Hippocampal formation (tissue), 2 donors: ENCODE measurements at regions not wholly inside any gene's neighbourhood (a gene's known extent, or its start where the extent isn't known, plus 50 kb on each side); places are given as distances from the start of the nearest gene placed in this dataset.
"Not testable (repeated sequence)": the region's sequence is repeated elsewhere in the genome, so short reads cannot be mapped to it uniquely, and the experiment has no call there.

Experiments used
- DNase-seq, 2 donors: peaks; one replicate each; lab custom pipeline; 2025; lab: John Stamatoyannopoulos, UW

DNA sequence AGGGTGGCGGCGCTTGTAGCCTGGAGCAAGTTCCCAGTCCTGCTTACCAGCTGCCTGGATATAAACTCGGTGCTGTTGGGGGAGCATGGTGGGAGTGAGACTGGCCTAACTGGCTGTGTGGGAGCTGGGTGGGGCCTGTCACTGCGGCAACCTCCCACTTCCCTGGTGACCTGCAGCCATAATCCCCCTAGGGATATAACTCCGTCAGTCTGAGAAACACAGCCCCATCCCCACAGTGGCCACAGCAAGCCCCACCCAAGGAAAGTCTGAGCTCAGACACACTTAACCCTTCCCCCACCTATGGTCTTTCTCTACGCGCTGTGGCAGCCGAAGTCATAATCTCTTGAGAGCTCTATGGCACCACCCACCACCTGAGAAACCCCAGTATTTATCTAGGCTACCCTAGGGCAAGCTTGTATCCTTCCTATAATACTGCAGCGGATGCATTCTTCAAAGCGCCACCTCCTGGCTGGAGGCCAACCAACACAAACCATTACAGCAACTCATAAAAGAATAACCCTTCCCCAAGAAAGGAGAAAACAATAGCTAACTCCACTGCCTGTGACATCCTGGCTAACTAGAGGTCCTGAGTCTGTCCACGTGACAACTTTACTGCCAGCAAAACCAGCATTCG, 57.4 kb downstream of the ZNF648 start:
- no peak for DNase-seq

DNA sequence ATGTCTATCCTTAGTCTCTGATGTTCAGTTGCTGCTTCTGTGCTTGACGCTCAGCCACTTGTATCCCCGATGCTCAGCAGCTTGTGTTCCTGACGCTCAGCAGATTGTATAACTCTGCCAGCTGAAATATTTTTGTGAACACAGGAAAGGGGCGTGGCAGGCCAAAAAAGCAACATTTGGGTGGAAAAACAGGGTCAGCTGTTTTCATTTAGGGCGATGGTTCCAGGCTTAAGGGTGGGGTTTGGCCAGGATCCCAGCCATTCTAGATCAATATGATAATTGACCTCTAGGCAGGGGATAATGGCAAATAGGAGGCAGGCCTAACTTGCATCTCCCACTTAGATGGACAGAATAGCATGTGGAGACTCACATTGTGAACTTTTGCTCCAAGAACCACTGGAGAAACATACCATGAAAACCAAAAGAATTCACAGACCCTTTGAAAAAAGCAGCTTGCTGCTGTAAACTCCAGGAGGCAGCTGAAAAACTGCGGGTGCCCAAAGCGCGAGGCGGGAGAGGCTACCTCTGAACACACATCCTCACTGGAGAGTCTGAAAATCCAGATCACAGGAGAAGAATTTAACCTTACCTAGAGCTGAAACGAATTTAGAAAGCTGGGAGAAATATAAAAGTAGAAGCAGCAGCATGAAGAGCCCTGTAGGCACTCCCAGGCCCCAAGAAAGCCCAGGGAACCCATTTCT, 58.3 kb downstream of the ZNF648 start:
- peak in 1 of 2 donors; percentile 17 for DNase-seq

DNA sequence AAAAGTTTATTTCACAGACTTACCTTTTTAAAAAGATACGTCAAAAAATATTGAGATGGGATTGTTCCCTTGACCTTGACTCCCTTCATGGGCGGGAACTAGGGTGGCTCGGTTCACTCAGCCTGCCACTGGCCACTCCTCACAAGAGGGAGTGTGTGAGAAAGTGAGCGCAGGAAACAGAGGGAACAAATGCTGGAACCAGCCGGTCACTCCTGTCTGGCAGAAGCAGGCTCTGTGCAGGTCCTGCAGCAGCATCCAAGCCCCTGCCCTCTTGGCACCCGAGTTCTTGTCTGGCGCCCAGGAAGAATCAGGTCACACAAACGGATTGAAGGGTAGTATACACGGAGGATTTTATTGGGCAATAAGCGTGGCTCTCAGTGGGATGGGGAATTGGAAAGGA, 58.9 kb downstream of the ZNF648 start:
- DNase-seq = no peak

DNA sequence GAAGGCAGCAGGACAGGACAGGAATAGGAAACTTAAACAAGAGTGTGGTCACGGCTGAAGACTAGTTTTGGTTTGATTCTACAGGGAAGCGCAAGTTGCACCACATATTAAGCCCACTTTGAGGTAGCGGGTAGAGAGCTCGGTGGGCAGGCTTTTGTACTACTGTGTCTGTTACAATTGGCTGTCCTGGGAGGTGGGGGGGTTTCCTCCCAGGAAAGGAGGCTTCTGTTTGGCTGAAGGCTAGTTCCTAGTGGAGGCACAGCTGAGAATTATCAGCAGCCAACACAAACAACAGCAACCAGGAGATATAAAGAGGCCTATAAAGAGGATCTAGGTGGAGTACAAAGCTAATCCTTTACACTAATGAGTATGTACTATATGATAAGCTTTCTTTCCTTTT, 62.7 kb downstream of the ZNF648 start:
- DNase-seq = no peak

DNA sequence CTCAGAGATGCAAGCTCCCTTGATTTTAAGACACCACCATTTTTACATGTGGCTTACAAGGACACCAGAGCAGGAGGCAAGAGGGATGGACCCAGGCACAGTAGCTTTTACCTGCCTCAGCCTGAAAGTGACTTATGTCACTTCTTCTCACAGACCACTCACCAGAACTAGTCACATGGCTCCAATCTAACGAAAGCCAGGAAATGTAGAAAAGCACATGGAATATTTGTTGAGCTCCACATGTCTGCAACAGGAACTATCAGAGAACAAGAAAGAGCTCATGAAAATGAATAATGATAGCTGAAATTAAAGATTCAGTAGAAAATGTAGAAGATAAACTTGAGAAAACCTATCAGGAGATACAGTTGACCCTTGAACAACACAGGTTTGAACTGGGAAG, 69.4 kb downstream of the ZNF648 start:
- no peak for DNase-seq

DNA sequence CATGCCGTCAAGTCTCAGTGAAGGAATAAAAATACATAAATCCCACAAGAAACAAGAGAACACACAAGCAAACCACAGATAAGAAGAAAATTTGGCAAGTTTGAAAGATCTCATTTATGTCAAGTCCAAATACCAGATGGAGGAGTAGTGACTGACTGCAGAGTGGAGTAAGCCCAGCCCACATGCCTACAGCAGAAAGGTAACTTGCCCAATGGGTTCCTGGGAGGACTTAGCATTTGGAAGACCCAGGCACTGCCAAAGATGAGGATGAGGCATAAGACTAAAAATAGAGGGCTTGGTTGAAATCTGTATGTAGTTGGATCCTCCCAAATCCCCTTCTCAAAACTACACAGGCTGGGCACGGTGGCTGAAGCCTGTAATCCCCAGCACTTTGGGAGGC, 70.8 kb downstream of the ZNF648 start:
- DNase-seq = no peak

DNA sequence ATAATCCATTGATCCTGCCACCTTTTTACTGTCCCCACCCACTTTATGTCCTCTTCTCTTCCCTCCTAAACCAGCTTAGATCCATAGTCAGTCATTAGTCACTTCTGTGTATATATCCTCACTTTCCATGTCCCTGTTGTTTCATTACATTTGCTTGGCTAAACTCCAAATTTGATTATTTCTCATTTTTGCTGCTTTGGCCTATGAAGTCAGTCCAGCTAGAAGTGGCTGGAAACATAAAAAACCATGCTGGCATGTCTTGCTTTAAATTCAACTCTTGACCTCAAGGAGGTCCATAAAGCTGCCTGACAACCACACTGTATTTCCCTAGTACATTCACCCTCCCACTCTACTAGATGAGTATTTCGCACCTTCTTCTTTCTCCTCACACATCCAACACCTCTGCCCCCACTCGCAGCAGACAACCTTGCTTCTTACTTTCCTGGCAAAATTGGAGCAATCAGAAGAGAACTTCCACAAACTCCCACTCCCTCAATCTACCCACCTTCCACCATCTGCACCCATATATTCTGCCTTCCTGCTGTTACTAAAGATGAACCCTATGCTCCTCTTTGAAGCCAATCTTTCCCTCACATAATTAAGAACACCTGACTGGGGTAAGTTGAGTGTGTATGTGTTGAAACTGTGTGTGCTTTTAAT, 72.1 kb downstream of the ZNF648 start:
- peak in 1 of 2 donors; percentile 42 for DNase-seq

DNA sequence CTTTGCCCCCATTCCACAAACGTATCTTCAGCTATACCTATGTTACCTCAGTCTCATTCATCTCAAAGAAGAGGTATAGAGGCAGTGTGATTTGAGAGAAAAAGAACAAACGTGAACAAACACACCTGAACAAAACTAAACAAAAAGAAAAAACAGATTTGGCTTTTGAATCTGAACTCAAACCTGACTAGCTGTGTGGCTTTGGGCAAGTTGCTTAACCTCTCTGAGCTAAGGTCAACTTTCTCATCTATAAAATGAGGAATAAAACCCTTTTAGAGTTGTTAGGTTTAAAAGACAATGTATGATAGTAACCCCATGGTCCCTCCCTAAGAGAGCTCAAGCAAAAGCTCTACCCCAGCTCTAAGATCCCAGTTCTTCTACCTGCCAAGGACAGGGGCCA, 73.5 kb downstream of the ZNF648 start:
- DNase-seq = no peak

DNA sequence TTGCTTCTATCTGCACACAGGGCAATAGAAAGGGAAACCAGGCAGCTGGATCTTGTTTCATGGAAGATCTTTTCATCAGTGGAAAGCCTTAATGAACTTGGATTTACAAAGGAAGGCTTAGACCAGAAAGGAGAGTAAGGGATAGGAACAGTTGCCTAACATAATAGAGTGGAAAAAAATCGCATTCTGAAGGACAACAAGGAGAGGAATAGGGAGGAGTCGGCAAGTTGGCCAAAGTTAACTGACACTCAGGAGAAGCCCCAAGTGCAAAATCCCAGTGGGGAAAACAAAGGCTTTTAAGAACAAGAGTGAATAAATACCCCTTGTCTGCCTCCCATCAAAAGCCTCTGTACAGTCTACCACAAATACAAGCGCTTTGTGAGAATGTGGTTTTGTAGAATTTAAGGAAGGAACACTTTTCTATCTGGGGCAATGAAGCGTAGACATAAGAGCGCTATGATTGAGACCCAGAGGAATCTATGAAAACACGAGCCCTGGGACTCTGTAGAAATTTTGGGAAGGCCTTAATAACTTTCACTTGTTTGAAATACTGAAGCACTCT, 74.1 kb downstream of the ZNF648 start:
- no peak for DNase-seq

DNA sequence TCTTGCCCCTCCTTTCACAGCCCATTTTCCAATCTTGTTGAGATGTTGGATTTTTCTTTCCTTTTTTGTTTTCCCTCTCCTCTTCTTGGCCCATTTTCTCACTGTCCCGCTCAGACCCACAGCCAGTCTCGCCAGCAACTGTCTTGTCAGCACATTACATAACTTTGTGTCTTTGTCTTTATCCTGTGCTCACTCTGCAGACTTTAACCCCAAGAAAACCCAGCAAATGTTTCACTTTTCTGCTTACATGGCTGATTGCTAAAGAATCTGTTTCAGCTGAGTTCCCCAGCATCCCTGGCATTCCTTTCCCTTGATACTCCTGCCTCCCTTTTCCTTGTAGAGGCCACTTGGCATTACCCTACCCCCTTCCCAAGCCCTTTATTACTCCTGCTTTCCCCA, 74.6 kb downstream of the ZNF648 start:
- no peak for DNase-seq

DNA sequence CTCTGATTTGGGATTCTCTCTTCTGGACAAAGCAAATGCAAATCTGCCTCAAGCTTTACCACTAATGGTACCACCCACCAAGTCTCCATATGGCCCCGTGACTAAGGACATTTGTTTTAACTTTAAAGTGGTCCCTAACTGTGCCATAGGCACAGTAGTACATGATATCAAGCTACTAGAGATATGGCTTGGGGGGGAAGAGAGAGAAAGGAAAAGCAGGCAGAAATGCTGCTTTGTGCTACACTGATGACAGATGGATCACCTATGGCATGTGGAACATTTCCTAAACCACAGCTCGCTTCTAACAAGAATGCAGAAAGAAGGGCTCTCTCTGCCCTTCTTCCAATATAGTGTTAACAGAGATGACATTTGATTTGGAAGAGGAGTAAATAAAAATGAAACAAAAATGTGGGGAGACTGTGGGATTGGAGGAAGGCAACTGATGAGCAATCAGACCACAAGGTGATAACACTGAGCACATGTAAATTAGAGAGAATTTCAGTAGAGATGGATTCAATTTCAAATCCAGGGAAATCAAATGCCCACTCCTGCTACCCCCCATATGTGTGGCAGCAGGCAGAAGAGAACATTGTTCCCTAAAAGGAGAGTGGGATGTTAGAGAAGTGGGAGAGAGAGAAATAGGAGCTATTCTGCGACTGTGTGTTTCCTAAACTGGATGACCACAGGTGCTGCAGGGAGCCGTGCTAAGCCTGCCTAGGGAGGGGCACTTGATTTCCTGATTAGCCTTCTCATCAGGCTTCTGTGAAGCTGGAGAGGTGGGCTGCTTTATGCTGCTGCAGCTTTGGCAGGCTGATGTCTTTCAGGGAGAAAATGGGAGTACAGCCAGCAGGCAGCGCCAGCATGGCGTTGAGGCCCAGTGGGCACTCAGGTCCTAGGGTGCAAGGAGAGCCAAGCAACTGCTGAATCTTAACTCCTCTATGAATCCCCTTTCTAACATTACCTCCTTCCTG, 75.3 kb downstream of the ZNF648 start:
- peak in 1 of 2 donors; percentile 16 for DNase-seq

DNA sequence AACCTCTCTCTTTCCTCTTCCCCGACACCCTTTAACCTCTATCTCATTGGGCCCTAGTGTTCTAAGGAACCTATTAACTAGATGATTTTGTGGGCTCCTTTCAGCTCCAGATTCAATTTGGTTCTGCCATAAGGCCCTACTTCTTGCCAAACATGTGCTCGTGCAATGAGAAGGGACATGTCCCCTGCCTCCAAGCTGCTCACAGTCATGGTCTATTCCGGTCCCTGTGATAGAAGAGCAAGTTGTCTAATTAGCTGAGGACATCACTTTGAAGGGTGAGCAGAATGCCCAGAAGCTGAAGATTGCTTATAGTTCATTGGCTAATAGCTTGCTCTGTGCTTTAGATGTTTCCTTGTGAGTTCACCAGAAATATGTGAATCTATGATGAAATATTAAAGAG, 76.2 kb downstream of the ZNF648 start:
- DNase-seq = no peak

DNA sequence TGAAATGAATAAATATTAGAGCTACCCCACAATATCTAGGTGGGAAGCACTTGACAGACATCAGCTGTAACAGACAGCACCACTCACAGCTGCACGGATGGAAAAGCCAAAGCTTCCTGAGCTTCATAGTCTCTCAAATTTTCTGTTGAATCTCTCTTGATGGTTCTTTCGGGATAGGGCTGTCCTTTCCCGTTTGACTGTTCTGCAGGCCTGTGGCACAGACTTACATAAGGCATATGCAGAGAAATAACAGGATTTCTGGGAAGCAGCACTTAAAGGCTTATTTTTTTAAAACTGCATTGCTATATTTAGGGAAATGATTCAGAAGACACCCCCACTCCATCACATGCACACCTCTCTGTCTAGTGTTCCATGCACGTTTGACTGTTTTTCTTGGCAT, 77.5 kb downstream of the ZNF648 start:
- DNase-seq = peak in 1 of 2 donors; percentile 18

DNA sequence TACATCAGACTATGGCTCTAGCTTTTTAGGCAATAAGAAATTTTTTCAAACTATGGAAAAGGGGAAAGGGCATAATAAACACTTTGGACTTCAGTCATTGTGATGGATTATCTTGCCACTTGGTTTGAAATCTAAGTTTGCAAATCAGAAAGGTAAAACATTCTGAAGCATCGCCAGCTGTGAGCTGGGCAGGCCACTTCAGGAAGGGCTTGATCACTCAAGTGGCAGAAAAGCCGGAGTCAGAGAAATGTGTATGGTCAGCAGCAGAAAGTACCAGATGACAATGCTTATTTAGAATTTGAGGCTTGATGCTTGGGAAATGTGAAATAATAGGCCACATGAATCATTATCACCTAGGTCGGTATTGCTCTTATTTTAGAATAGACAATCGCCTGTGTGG, 79.7 kb downstream of the ZNF648 start:
- DNase-seq = no peak

DNA sequence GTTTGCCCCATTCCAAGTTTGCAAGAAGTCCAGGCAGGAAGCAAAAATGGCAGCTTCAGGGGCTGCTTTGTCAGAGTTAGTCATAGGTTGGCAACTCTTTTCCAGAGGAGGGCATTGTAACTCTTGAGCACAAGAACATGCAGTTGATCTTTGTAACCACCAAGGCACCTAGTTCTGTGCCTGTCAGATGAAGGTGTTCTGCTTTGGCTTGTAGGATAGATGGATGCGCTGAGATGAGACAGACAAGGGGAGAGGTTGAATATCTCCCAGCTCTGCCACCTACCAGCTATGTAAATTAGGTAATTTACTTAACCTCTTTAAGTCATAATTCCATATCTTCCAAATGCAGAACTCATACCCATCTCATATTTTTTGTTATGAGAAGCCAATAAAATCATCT, 89.3 kb downstream of the ZNF648 start:
- no peak for DNase-seq

DNA sequence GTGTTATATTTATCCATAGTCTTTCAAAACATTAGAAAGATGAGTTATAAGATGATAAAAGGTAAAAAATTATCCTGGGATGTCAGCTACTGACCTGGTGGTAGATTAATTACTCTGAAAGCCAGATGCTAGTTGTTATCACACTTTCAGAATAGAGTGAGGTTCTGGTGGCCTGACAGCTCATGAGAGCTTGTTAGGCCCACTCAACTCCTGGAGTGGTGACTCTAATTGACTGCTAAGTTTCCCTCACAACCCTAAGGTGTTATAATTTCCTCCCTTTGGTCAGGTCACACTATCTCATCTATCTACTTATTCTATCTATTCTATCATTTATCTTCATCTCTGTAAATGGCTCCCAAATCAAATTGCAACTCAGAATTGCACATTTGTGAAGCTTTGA, 90.1 kb downstream of the ZNF648 start:
- DNase-seq = no peak

DNA sequence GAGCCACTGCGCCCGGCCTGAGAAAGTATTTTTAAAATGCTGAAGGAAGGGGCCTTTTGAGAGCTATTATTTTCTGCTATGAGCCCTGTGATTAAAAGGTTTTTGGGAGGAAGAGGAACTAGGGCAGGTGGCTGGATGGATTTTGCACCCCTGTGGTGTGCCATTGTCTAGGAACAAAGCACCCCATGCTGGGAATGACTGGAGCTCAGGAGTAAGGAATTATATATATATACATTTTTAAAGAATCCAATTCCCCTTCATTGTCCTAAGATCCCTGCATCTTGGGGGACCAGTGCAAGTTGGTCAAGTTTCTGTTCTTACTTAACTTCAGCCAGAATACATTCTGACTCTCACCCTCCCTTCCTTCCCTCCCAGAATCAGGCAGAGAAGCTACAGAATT, 91.6 kb downstream of the ZNF648 start:
- DNase-seq = no peak

DNA sequence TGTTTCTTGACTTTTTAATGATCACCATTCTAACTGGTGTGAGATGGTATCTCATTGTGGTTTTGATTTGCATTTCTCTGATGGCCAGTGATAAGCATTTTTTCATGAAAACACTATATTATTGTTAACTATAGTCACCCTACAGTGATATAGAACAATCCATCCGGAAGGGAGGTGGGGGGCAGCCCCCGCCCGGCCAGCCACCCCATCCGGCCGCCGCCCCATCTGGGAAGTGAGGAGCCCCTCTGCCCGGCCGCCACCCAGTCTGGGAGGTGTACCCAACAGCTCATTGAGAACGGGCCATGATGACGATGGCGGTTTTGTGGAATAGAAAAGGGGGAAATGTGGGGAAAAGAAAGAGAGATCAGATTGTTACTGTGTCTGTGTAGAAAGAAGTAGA, 106.8 kb downstream of the ZNF648 start:
- DNase-seq = not testable (repeated sequence)

DNA sequence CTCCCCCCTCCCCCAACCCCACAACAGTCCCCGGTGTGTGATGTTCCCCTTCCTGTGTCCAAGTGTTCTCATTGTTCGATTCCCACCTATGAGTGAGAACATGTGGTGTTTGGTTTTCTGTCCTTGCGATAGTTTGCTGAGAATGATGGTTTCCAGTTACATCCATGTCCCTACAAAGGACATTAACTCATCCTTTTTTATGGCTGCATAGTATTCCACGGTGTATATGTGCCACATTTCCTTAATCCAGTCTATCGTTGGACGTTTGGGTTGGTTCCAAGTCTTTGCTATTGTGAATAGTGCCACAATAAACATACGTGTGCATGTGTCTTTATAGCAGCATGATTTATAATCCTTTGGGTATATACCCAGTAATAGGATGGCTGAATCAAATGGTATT, 107.3 kb downstream of the ZNF648 start:
- not testable (repeated sequence) for DNase-seq

DNA sequence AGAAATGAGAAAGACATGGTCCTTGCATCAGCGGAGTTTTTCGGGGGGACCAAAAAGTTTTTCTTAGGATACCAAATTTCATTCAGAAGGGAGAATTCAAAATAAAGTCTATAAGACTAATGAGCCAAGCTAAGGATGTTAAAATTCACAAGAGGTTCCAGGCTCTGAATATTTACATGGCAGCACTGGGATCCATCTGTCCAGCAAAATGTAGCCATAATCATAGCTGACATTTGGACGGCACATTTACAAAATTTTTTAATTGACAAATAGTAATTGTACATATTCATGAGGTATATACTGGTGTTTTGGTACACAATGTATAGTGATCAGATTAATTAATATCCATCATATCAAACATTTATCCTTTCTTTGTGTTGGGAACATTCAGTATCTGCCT, 107.9 kb downstream of the ZNF648 start:
- DNase-seq = no peak

DNA sequence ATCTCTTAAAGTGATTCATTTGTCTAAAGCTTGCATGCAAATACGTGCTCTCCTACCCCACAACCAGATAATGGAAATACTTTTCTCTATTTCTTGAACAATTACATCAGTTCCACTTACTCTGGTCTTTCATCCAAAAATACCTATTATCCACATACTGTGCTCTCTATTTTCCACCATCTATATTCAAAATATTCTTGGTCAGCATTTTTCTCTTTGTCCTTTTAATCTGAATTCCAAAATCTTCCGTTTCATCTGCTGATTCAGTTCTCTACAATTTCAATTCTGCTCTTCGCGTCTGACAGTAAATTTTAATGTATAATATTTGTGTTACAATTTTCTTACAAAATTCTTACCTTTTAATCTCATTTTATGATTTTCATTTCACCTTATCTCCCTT, 110.3 kb downstream of the ZNF648 start:
- no peak for DNase-seq

DNA sequence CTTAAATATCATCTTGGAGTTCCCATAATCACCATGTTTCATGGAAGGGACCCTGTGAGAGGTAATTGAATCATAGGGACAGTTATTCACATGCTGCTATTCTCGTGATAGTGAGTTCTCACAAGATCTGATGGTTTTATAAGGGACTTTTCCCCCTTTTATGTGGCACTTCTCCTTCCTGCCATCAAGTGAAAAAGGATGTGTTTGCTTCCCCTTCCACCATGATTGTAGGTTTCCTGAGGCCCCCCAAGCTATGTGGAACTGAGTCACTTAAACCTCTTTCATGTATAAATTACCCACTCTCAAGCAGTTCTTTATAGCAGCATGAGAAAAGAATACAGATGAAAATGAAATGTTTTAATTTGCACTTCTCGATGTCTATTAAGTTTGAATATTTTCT, 112.0 kb downstream of the ZNF648 start:
- DNase-seq = no peak
